Ovary (tissue), 3 donors: ENCODE measurements at regions not wholly inside any gene's neighbourhood (a gene's known extent, or its start where the extent isn't known, plus 50 kb on each side); places are given as distances from the start of the nearest gene placed in this dataset.

Experiments used
- EP300 ChIP-seq: sonication (generic); formaldehyde crosslinking; IDR thresholded peaks from one replicate; pipeline ENCODE4 v1.6.1; 2017; ENCODE audit warnings: antibody characterized with exemption
- TF ChIP-seq, protein P1 (sequence below), 3 donors: fragments of 450-650 bp in 2 of 3; fragments of 200-600 bp in 1 of 3; IDR thresholded peaks; one replicate each; pipeline versions ENCODE4 v1.5.1 to v1.8.0; 2016 to 2022; ENCODE audit warnings: antibody characterized with exemption in 3 of 3, mild to moderate bottlenecking in 1 of 3
- donor health status: DM: no; HTN: no; CAD: no.

DNA sequence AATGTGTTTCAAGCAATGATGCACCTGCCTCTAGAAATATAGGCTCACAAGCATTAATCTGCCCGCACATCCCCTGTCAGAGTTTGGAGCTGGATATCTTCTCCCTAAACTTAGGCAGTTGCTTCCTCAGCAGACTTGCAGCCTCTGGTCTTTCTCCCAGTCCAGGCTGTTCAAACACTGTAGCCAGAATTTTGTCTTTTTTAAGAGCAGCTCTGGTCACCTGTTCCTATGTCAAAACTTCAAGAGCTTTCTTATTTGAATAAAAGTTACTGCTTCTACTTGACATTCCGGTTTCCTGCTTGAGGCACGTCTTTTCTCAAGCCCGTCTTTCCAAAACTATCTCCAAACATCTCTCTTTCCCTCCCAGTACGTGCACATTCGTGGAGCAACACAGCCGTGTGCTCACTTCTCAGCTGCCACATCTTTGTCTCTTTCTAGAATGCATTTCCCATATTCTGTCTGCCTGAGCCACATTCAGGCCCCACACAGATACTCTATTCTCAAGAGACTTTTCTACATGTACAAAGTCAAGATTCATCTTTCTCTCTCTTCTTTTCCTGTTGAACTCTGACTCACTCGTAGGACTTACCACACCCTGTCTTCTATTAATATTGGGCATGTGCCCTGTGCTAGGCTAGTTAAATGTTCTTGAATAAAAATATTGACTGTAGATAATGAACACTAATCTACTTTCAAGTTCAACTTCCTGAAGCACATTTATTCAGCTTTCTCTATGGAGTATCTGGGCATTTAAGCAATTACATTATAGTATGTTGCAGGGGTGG lies 307.7 kb upstream of the SOX2 start:
- TF ChIP-seq, protein P1, sequence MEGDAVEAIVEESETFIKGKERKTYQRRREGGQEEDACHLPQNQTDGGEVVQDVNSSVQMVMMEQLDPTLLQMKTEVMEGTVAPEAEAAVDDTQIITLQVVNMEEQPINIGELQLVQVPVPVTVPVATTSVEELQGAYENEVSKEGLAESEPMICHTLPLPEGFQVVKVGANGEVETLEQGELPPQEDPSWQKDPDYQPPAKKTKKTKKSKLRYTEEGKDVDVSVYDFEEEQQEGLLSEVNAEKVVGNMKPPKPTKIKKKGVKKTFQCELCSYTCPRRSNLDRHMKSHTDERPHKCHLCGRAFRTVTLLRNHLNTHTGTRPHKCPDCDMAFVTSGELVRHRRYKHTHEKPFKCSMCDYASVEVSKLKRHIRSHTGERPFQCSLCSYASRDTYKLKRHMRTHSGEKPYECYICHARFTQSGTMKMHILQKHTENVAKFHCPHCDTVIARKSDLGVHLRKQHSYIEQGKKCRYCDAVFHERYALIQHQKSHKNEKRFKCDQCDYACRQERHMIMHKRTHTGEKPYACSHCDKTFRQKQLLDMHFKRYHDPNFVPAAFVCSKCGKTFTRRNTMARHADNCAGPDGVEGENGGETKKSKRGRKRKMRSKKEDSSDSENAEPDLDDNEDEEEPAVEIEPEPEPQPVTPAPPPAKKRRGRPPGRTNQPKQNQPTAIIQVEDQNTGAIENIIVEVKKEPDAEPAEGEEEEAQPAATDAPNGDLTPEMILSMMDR (IDR thresholded peaks at IDR 0.05), result no peak
- TF ChIP-seq EP300, result no peak
